HG03520 (cell line): ENCODE measurements at regions not wholly inside any gene's neighbourhood (a gene's known extent, or its start where the extent isn't known, plus 50 kb on each side); places are given as distances from the start of the nearest gene placed in this dataset.

Experiments
- ATAC-seq: cut with Tn5 transposase; IDR thresholded peaks from one replicate; pipeline ENCODE4 v1.9.1; 2021; ENCODE audit warnings: mild to moderate bottlenecking, moderate library complexity; ENCODE audit not compliant: unreplicated experiment

GRCh38 chr4:27467351-27467750 lies 606.7 kb downstream of the STIM2 start:
- ATAC-seq: no peak

DNA sequence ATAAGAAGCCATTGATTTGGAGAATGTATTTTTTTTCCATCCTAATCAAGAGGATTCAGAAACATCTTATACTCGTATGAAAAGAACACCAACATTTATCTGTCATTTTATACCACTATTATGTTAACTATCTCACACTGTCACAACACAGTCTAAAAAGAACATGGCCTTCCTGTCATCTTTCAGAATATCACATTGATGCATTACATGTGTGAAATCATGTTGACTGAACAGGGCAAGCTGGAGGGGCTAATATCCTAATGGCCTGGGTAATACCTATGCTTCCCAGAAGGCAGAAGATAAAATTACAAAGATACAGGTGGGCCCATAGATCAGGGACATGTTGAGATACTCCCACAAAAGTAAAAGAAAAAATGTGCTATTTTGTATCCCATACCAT lies 611.7 kb downstream of the STIM2 start:
- ATAC-seq: no peak

- ATAC-seq: no peak
Observed at GRCh38 chr4:27474691-27475090, 614.0 kb downstream of the STIM2 start.

DNA sequence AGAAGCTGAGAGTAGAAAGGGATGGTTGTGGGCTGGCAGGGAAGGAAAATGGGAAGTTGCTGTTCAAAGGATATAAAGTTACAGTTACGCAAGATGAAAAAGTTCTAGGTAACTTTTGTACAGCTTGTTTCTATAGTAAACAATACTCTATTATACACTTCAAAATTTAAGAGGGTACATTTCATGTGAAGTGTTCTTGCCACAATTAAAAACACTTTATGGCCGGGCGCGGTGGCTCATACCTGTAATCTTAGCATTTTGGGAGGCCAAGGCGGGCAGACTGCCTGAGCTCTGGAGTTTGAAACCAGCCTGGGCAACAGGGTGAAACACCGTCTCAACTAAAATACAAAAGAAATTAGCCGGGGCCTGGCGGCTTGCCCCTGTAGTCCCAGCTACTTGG lies 623.6 kb downstream of the STIM2 start:
- no peak for ATAC-seq

GRCh38 chr4:27490315-27490714 lies 629.7 kb downstream of the STIM2 start:
- no peak for ATAC-seq

GRCh38 chr4:27490766-27491165 lies 630.1 kb downstream of the STIM2 start:
- ATAC-seq: no peak

DNA sequence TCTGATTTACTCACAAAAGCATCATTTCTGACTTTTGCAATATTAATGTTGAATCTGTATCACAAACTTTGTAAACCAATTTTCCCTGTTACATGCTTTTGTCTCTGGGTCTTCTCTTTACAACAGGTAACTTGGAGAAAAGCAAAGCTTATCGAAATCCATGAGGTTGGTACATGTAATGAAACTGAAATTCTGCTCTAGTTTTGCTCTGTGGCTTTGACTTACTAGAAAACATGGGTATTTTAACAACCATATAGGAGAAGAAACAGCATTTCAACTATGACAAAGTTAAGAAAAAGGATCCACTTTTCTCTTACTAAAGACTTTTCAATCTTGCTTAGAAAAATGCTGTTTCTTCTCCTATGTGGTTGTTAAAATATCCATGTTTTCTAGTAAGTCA lies 645.8 kb downstream of the STIM2 start:
- ATAC-seq: no peak

GRCh38 chr4:27514711-27515110 lies 654.1 kb downstream of the STIM2 start:
- no peak for ATAC-seq

GRCh38 chr4:27515140-27515539 lies 654.5 kb downstream of the STIM2 start:
- ATAC-seq: no peak

DNA sequence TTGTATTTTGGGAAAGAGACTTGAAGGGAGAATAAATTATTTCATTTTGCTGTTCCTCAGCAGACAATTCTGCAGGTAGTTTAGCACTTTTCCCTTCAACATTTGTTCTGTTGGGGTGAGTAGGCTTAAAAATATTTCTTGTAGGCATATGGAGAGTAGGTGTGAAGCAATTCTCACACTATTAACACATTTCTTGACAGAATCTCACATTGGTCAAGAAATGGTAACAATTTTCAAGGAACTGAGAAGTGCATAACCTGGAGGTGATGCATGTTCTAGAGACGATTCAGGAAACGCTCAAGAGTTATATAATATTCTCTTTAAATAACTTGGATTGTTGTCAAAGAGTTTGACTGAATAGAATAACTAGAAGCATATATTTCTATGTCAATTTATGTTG lies 658.2 kb downstream of the STIM2 start:
- ATAC-seq: no peak

DNA sequence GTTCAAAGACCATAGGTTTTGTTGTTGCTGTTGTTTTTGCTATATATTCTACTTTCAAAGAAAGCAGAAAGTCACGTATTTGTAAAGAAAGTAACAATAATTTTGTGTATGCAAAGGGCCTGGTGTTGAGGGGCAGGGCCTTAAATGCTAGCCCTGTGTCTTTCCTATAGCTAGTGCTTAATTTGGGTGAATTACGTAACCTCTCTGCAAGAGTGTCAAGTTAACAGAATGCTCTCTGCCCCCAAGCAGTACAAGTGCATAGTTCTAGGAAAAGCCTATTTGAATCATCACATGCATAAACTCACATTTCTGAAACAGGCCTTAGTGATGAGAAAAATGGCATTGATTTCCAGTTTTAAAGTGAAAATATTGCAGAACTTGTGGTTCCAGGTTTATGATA lies 663.6 kb downstream of the STIM2 start:
- ATAC-seq: no peak

GRCh38 chr4:27534488-27534887 lies 673.8 kb downstream of the STIM2 start:
- no peak for ATAC-seq

GRCh38 chr4:27568236-27568951 lies 707.8 kb downstream of the STIM2 start:
- no peak for ATAC-seq

DNA sequence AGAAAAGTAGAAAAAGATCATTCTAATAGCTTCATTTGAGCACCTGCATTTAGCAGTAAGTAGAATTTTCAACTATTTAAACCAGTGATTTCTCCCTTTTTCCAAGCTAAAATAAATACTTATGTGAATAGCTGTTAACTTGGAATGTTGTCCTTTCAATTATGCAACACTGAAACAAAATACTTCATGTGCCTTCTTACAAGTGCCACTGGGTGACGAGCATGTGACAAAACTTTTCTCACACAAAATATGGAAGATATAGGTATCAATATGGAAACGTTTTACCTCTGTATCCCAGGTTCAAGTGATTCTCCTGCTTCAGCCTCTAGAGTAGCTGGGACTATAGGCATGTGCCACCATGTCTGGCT lies 708.3 kb downstream of the STIM2 start:
- ATAC-seq: no peak

DNA sequence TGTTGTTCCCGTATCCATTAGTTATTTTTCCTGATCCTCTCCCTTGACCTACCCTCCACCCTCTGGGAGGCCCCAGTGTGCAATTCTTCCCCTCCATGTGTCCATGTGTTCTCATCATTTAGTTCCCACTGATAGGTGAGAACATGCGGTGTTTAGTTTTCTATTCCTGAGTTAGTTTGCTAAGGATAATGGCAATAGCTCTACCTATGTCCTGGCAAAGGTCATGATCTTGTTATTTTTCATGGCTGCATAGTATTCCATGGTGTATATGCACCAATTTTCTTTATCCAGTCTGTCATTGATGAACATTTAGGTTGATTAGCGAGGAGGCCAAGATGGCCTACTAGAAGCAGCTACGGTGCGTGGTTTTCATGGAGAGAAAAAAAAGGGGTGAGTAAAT lies 714.1 kb downstream of the STIM2 start:
- ATAC-seq: no peak

GRCh38 chr4:27577951-27578350 lies 717.3 kb downstream of the STIM2 start:
- no peak for ATAC-seq

DNA sequence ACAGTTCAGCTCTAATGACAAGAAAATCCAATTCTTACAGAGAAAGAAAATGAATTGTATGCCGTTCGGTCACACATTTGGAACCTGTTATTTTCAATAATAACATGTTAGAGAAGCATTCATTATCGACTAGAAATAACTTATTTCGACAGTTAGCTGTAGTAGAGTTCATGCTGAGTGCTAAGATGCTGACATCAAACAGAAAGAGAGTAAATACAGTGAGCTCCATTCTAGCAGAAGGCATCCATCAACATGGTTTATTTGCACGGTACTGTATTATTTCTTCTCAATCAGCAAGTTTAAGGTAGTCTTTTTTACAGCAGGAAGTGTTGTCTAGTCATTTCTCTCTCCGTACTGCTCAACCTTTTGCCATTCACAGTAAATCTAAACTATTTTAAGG lies 732.1 kb downstream of the STIM2 start:
- ATAC-seq: no peak

DNA sequence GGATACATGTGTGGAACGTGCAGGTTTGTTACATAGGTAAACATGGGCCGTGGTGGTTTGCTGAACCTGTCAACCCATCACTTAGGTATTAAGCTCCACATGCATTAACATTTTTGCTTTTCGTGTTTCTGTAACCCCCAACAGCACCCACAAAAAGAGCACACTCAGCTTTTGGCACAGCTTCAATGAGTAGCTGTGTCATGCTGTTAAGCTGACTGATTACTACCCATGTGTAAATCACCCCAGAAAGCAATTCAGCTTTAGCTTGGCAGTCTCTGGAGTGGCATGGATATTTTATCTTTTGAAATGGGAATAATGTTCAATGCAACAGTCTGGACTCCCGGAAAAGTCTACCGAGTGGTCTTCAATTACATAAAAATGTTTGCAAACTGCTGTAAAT lies 734.3 kb downstream of the STIM2 start:
- ATAC-seq: no peak

GRCh38 chr4:27595571-27596360 lies 735.1 kb downstream of the STIM2 start:
- ATAC-seq: no peak

- ATAC-seq: no peak
Observed at GRCh38 chr4:27602172-27602571, 741.5 kb downstream of the STIM2 start.

- no peak for ATAC-seq
Observed at GRCh38 chr4:27604692-27605091, 744.1 kb downstream of the STIM2 start.

- ATAC-seq: no peak
Observed at GRCh38 chr4:27616166-27616565, 755.5 kb downstream of the STIM2 start.

DNA sequence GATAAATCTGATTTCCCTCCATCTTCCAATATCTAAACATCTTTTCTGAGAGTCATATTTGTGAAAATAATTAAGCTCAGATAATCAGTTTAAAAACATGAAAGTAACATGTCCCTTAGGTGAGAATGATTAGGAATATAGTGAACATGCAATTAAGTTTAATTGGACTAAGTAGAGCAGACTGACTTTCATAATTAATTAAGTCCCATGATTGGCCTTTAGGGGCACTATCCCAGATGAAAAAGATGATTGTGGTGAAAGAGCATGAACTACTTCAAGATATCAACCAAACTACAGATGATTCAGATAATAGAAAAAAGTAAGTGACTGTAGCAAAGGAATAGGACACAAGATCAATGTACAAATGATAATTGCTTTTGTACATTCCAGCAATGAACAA lies 758.8 kb downstream of the STIM2 start:
- ATAC-seq: no peak
